ENCODE measurements at regions not wholly inside any gene's neighbourhood (a gene's known extent, or its start where the extent isn't known, plus 50 kb on each side); places are given as distances from the start of the nearest gene placed in this dataset.

- H3K27ac Mint-ChIP-seq, result no peak overlapping the region
- H4K20me1 ChIP-seq (replicated peaks; ENCODE audit: insufficient read depth), result no peaks in the 10 kb centered on the region
- no peak overlapping the region for H3K4me3 Mint-ChIP-seq
- no peaks in the 10 kb centered on the region for H3F3A ChIP-seq (replicated peaks; ENCODE audit: low read depth)
- no peaks in the 10 kb centered on the region; the same call in 2 of the 3 replicates for H3K4me1 Mint-ChIP-seq
- H3K36me3 Mint-ChIP-seq (ENCODE audit: low read depth), result no peaks in the 10 kb centered on the region
- no peaks in the 10 kb centered on the region for H3K27me3 Mint-ChIP-seq (ENCODE audit: insufficient read depth, low read depth, poor library complexity)
- no peak overlapping the region for H2AFZ ChIP-seq
- no peak overlapping the region for H3K4me2 ChIP-seq
- ATAC-seq (no peak), DNase-seq (ENCODE audit: low spot score) (no peak)
- H3K36me3 ChIP-seq (ENCODE audit: insufficient read depth), result no peaks in the 10 kb centered on the region
- H3K4me1 ChIP-seq (ENCODE audit: insufficient read depth), result no peaks in the 10 kb centered on the region
- H3K27ac ChIP-seq (ENCODE audit: low read depth), result no peak overlapping the region
- H3K9me3 Mint-ChIP-seq, result no peaks in the 10 kb centered on the region
- no peaks in the 10 kb centered on the region for H3K27me3 ChIP-seq (ENCODE audit: insufficient read depth)
- no peaks in the 10 kb centered on the region; the same call in 1 of the 2 replicates for H3K9me2 ChIP-seq (ENCODE audit: insufficient read depth)
- no peaks in the 10 kb centered on the region for H3K79me2 ChIP-seq (replicated peaks; ENCODE audit: insufficient read depth)
- H3K4me3 ChIP-seq, result no peak overlapping the region
- TF ChIP-seq CREB1 (CRISPR knock-in tag; IDR thresholded peaks at IDR 0.05; ENCODE audit: low read depth), result no peak
- TF ChIP-seq ZNF114 (CRISPR knock-in tag; IDR thresholded peaks at IDR 0.05), result no peak
- no peak for TF ChIP-seq STAT1 (IDR thresholded peaks at IDR 0.05; ENCODE audit: unreplicated experiment)
- no peak for TF ChIP-seq EZH2phosphoT487 (IDR thresholded peaks at IDR 0.05; ENCODE audit: unreplicated experiment)
- TF ChIP-seq JUNB (IDR thresholded peaks at IDR 0.05; ENCODE audit: unreplicated experiment), result no peak
- TF ChIP-seq ETS1 (IDR thresholded peaks at IDR 0.05), result no peak
- TF ChIP-seq EZH2 (IDR thresholded peaks at IDR 0.05; ENCODE audit: low read depth, unreplicated experiment), result no peak
- no peak for TF ChIP-seq ZNF462 (CRISPR knock-in tag; IDR thresholded peaks at IDR 0.05)
- no peak for TF ChIP-seq NANOG (IDR thresholded peaks at IDR 0.05; ENCODE audit: borderline replicate concordance)
- no peak for TF ChIP-seq ZNF331 (CRISPR knock-in tag; IDR thresholded peaks at IDR 0.05; ENCODE audit: low read depth)
- TF ChIP-seq, protein P1, sequence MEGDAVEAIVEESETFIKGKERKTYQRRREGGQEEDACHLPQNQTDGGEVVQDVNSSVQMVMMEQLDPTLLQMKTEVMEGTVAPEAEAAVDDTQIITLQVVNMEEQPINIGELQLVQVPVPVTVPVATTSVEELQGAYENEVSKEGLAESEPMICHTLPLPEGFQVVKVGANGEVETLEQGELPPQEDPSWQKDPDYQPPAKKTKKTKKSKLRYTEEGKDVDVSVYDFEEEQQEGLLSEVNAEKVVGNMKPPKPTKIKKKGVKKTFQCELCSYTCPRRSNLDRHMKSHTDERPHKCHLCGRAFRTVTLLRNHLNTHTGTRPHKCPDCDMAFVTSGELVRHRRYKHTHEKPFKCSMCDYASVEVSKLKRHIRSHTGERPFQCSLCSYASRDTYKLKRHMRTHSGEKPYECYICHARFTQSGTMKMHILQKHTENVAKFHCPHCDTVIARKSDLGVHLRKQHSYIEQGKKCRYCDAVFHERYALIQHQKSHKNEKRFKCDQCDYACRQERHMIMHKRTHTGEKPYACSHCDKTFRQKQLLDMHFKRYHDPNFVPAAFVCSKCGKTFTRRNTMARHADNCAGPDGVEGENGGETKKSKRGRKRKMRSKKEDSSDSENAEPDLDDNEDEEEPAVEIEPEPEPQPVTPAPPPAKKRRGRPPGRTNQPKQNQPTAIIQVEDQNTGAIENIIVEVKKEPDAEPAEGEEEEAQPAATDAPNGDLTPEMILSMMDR (conservative IDR thresholded peaks at IDR 0.05; ENCODE audit: low read depth in 2 of 2), result no peak
- no peak for TF ChIP-seq POLR2AphosphoS5 (IDR thresholded peaks at IDR 0.05; ENCODE audit: low read depth)
- TF ChIP-seq REST (IDR thresholded peaks at IDR 0.05; ENCODE audit: unreplicated experiment), result no peak
Observed at GRCh38 chr4:154120006-154120676, 331.3 kb upstream of the SFRP2 start.
